GM21526 (cell line): ENCODE measurements at regions not wholly inside any gene's neighbourhood (a gene's known extent, or its start where the extent isn't known, plus 50 kb on each side); places are given as distances from the start of the nearest gene placed in this dataset.
"Not testable (repeated sequence)": the region's sequence is repeated elsewhere in the genome, so short reads cannot be mapped to it uniquely, and the experiment has no call there.

Experiments
- ATAC-seq: cut with Tn5 transposase; IDR thresholded peaks from one replicate; pipeline ENCODE4 v1.9.1; 2021; ENCODE audit warnings: moderate library complexity; ENCODE audit not compliant: unreplicated experiment, low FRiP score

- no peak for ATAC-seq
Observed at GRCh38 chr1:185442050-185442449, 125.0 kb upstream of the IVNS1ABP start.

GRCh38 chr1:185441605-185442004, 124.6 kb upstream of the IVNS1ABP start:
- no peak for ATAC-seq

- no peak for ATAC-seq
Observed at GRCh38 chr1:185440877-185441276, 123.8 kb upstream of the IVNS1ABP start.

DNA sequence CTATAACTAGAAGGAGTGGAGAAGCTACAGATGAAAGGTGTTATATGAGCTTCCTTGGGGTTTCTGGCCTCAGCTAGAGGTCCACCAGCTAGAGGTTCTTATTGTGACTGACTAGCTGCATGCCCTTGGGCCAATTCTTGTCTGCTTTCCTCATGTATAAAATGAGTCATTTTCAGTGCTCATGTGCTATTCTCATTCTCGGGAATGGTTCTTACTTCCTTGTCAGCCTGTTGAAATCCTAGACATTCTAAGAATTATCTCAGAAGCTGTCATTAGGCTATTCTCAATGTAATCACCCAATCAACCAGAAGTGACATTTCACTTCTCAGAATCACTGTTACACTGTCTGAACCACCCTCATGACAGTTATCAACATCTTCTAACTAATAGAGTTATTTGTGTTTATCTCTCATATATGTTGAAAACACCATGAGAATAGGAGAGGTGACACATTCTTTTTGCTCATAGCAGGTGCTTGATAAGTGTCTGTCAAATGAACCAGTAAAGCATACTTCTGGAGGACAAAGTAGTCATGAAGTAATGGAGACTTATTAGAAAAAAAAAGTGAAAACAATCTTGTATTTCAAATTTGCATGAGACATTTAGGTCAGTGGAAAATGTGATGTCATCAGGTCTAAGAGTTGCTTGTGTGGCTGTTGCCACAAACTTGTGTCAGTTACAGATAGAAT, 122.8 kb upstream of the IVNS1ABP start:
- ATAC-seq, result peak; percentile 79

GRCh38 chr1:185438936-185439335, 121.9 kb upstream of the IVNS1ABP start:
- ATAC-seq, result no peak

DNA sequence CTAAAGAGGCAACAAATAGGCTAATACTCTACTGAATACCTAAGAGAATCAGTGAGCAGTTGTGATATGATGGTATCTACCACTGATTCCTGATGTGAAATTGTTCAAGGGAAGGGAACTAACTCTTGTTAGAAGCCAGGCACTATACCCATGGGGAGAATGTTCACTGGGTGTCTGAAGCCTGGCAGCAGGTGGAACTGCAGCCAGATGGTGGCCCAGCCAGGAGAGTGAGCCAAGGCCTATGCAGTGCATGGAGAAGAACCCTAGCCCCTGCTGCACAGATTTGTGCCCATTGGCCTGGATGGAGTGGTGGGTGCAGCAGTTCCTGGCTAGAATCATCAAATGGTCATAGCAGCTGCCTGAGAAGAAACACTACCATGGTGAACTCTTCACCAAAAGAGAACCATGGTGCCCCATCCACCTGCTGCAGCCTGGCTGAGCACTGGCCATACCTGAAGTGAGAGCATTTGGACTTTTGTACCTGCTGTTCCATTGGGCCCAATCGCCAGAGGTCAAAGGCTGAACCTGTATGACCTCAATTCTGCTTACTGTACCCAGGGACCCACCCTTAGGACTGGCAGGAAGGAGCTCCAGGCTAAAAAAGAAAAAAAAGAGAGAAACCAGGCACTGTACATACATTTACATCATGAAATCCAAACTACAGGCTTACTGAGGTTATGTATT, 118.8 kb upstream of the IVNS1ABP start:
- no peak for ATAC-seq

GRCh38 chr1:185434721-185435120, 117.7 kb upstream of the IVNS1ABP start:
- ATAC-seq, result no peak

GRCh38 chr1:185433667-185434066, 116.6 kb upstream of the IVNS1ABP start:
- no peak for ATAC-seq

DNA sequence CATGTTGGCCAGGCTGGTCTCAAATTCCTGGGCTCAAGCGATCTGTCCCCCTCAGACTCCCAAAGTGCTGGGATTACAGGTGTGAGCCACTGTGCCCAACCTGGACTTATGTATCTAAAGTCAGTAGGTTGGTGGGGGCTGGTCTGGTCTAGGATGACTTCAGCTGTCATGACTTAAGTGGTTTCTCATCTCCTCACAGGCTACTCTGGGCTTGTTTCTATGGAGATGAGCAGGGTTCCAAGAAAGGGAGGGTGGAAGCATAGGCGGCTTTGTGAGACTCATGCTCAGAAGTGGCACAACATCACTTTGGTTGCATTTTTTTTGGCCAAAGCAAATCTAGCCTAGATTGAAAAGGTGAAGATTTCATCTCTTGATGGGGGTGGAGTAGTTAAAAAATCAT, 115.9 kb upstream of the IVNS1ABP start:
- no peak for ATAC-seq

GRCh38 chr1:185431612-185432011, 114.6 kb upstream of the IVNS1ABP start:
- no peak for ATAC-seq

DNA sequence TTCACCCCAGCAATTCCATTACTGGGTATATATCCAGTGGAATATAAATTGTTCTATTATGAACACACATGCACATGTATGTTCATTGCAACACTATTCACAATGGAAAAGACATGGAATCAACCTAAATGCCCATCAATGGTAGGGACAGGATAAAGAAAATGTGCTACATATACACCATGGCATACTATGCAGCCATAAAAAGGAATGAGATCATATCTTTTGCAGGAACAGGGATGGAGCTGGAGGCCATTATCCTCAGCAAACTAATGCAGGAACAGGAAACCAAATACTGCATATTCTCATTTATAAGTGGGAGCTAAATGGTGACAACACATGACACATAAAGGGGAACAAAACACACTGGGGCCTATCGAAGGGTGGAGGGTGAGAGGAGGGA, 112.6 kb upstream of the IVNS1ABP start:
- ATAC-seq, result not testable (repeated sequence)

- no peak for ATAC-seq
Observed at GRCh38 chr1:185427776-185428175, 110.7 kb upstream of the IVNS1ABP start.

DNA sequence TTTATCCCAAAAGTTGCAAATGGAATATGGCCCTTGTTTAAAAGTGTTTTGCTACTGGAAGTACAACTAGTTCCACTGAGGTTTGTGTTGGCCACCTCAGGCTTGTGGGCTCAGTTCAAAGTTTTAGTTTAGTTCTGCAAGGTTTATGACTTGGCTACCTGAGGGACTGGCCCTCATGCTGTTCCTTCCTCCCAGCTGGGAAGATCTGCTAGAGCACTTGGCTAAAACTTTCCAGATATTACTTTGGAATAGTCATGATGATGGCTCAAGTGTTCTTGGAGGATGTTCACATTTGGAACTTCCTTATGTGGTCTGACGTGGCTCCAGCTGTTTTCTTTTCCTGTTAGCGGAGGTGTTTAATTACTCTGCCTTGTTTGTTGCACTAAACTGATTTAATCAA, 110.2 kb upstream of the IVNS1ABP start:
- ATAC-seq, result no peak

GRCh38 chr1:185426848-185427247, 109.8 kb upstream of the IVNS1ABP start:
- no peak for ATAC-seq

DNA sequence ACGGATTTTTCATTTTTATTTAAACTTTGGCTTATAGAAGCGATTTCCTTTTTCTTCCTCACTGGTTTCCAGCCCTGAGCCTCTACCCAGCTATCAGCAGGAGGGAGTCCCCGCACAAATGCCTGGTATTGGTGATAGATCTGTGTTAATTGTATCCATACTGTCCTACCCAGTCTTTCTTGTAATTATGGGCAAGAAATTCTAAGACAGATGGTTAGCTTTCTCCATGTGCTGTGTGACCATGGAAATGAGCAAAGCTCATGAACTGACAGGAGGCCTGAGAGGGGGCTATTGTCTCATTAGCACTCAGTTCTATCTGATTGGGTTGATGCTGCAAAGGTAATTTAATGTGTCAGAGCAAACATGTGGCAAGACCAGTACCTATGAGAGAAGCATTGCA, 108.1 kb upstream of the IVNS1ABP start:
- no peak for ATAC-seq

DNA sequence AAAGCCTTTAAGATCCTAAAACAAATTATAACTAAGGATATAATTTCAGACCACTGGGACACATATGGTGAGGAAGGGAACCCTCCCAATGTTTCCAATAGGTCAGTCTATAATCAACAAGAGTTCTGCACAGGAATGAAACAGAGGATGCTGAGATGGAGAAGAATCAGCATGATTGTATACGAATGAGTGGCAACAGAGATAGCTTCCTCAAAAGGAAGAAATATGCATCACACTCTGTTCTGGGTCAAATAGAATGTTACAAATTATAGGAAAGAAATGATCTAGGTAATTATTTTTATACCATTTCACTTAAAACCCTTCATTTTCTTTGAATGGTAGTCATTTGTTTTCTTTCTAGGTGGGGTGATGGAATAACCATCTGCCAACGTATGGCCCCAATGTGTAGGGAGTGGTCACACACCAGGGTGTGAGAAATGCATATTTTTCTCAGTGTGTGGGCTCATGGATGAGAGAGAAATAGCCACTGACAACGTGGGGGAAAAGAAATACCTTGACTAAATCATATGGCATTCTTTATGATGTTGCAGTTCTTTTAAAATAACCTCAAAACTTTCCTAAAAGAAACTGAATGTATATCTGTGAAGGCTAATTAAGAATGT, 104.6 kb upstream of the IVNS1ABP start:
- ATAC-seq, result no peak

DNA sequence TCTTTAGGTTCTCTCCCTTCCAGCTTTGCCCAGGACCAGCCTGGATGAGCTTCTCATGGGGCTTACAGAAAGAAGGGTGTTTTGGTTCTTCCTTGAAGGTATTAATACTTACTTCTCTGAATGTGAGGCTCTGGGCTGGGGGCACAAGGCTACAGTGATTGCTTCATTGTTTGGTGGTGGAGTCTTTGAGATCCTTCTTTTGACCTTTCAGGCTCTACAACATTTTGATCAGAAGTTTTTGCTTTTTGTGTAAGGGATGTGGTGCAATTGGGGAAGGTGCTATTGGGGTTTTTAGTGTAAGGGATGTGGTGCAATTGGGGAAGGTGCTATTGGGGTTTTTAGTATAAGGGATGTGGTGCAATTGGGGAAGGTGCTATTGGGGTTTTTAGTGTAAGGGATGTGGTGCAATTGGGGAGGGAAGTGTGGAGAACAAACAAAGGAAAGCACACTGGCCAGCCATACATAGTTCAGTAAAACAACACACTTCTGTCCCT, 103.6 kb upstream of the IVNS1ABP start:
- no peak for ATAC-seq

- ATAC-seq, result no peak
Observed at GRCh38 chr1:185419718-185420117, 102.7 kb upstream of the IVNS1ABP start.

DNA sequence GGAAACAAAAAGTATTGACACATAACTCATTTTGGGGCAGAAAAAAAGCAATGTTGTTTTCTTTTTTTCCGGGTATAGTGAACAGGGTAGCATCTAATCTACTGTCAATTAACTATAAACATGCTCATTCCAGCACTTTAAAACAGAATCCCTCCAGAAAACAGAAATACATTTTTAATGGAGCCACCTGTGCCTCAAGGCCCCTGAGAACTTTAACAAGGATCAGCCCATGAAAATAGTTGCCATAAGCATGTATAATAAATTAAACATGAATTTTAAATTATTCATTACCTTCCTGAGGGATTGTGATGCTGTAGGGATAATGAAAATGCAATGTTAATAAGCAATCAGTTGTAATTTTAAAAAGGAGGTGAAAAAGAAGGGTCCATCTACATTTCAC, 101.4 kb upstream of the IVNS1ABP start:
- ATAC-seq, result no peak

GRCh38 chr1:185412385-185413087, 95.5 kb upstream of the IVNS1ABP start:
- no peak for ATAC-seq
